Nephron progenitor cell (in vitro differentiated cells): ENCODE measurements at regions not wholly inside any gene's neighbourhood (a gene's known extent, or its start where the extent isn't known, plus 50 kb on each side); places are given as distances from the start of the nearest gene placed in this dataset.

Source experiments
- DNase-seq: peaks from one replicate; pipeline ENCODE4 v3.0.0; 2021
- H3K27ac Mint-ChIP-seq: 2 replicates; pipeline ENCODE4 v1.8.0; 2021; ENCODE audit warnings: mild to moderate bottlenecking, moderate library complexity, mixed read lengths
- H3K27me3 Mint-ChIP-seq: 2 replicates; pipeline ENCODE4 v1.8.0; 2021; ENCODE audit warnings: mild to moderate bottlenecking, low read depth, mixed read lengths; ENCODE audit not compliant: poor library complexity
- H3K36me3 Mint-ChIP-seq: 2 replicates; pipeline ENCODE4 v1.8.0; 2021; ENCODE audit warnings: low read depth, mixed read lengths
- H3K4me1 Mint-ChIP-seq: 2 replicates; pipeline ENCODE4 v1.8.0; 2021; ENCODE audit warnings: mixed read lengths
- H3K4me3 Mint-ChIP-seq: 2 replicates; pipeline ENCODE4 v1.8.0; 2021; ENCODE audit warnings: mild to moderate bottlenecking, moderate library complexity, mixed read lengths
- H3K9me3 Mint-ChIP-seq: 2 replicates; pipeline ENCODE4 v1.8.0; 2021; ENCODE audit warnings: mild to moderate bottlenecking, moderate library complexity, mixed read lengths
- CTCF ChIP-seq: fragments of 200-600 bp; sonication (generic); IDR thresholded peaks from 2 replicates; pipeline ENCODE4 v1.5.0; 2021; ENCODE audit warnings: antibody characterized with exemption

GRCh38 chr17:6910987-6911603, 79.6 kb upstream of the TEKT1 start:
- peak; percentile 67 for TF ChIP-seq CTCF
- DNase-seq: no peak
- H3K27ac Mint-ChIP-seq: no peak overlapping the region
- no peaks in the 10 kb centered on the region for H3K36me3 Mint-ChIP-seq
- H3K4me1 Mint-ChIP-seq: peaks cover 8% of the 10 kb centered on the region
- H3K4me3 Mint-ChIP-seq: no peak overlapping the region
- no peaks in the 10 kb centered on the region for H3K9me3 Mint-ChIP-seq
- H3K27me3 Mint-ChIP-seq: peaks cover 19% of the 10 kb centered on the region

- Mint-ChIP-seq H3K4me1 (peaks cover 8% of the 10 kb centered on the region), H3K27ac (no peak overlapping the region), H3K4me3 (no peak overlapping the region), H3K27me3 (peaks cover 25% of the 10 kb centered on the region), H3K9me3 (peaks cover 5% of the 10 kb centered on the region), H3K36me3 (no peaks in the 10 kb centered on the region)
- DNase-seq: no peak
- no peak for TF ChIP-seq CTCF
Observed at GRCh38 chr17:6912110-6913051, 80.9 kb upstream of the TEKT1 start.

- no peaks in the 10 kb centered on the region for H3K36me3 Mint-ChIP-seq
Observed at GRCh38 chr17:6913608-6914443, 82.0 kb upstream of the ALOX12 start.

GRCh38 chr17:6914711-6915110, 81.1 kb upstream of the ALOX12 start:
- Mint-ChIP-seq H3K27me3 (peaks cover 29% of the 10 kb centered on the region), H3K9me3 (peaks cover 5% of the 10 kb centered on the region)
- no peak for TF ChIP-seq CTCF

More at GRCh38 chr17:6913608-6914443, 82.0 kb upstream of the ALOX12 start:
- peaks cover 5% of the 10 kb centered on the region for H3K9me3 Mint-ChIP-seq
- TF ChIP-seq CTCF: peak; percentile 68
- no peak overlapping the region for H3K4me3 Mint-ChIP-seq
- H3K4me1 Mint-ChIP-seq: peaks cover 8% of the 10 kb centered on the region
- H3K27me3 Mint-ChIP-seq: peaks cover 29% of the 10 kb centered on the region
- H3K27ac Mint-ChIP-seq: no peak overlapping the region
- peak; percentile 83 for DNase-seq

GRCh38 chr17:6915620-6916019, 80.2 kb upstream of the ALOX12 start:
- no peaks in the 10 kb centered on the region for H3K36me3 Mint-ChIP-seq
- no peak overlapping the region for H3K4me3 Mint-ChIP-seq
- no peak overlapping the region for H3K27ac Mint-ChIP-seq
- no peak for DNase-seq
- peaks cover 26% of the 10 kb centered on the region for H3K27me3 Mint-ChIP-seq
- TF ChIP-seq CTCF: no peak
- H3K4me1 Mint-ChIP-seq: peaks cover 8% of the 10 kb centered on the region
- peaks cover 5% of the 10 kb centered on the region for H3K9me3 Mint-ChIP-seq

More at GRCh38 chr17:6914711-6915110, 81.1 kb upstream of the ALOX12 start:
- Mint-ChIP-seq H3K4me3 (no peak overlapping the region), H3K4me1 (peaks cover 8% of the 10 kb centered on the region), H3K36me3 (no peaks in the 10 kb centered on the region), H3K27ac (no peak overlapping the region)
- no peak for DNase-seq
